ENCODE measurements at regions not wholly inside any gene's neighbourhood (a gene's known extent, or its start where the extent isn't known, plus 50 kb on each side); places are given as distances from the start of the nearest gene placed in this dataset.
A peak's percentile ranks its signal among the peaks of the same experiment; 100 is the strongest.

DNA sequence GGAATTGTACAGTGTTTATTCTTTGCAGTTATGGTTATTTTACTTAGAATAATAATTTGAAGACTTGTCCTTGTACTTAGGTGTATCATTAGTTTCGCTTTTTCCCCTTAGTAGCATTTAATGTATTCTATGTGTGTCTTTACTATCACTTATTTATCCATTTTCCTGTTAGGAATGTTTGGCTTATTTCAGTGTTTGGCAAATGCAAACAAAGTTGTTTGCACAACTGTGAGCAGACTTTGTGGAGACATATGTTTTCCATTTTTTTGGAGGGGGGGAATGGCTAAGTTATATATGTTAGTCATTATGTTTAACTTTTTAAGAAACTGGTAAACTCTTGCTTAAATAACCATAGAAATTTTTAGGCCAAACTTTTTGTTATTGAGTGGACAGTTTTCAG, 447.7 kb downstream of the SOX11 start (continued):
- TF ChIP-seq, protein P1, sequence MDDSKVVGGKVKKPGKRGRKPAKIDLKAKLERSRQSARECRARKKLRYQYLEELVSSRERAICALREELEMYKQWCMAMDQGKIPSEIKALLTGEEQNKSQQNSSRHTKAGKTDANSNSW (CRISPR knock-in tag; IDR thresholded peaks at IDR 0.05; ENCODE audit: borderline replicate concordance) = no peak

DNA sequence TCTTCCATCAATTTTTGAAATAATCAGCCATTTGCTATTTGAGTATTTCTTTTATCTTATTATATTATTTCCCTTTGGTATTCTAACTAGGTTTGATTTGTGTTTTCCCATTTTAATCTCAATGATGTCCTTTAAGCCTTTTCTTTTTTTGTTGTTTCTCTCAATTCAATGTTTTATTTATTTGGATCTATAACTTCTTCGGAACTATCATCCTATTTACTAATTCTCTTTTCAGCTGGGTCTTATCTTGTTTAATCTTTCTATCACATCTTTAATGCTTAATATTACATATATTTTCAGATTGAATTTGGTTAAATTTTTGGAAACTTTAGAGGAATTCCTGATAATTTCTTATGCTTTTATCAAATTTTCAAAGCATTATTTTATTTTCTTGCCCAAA, 448.3 kb downstream of the SOX11 start:
- no peaks in the 10 kb centered on the region for H3K79me2 ChIP-seq (ENCODE audit: insufficient read depth, low read length)
- H3K4me3 ChIP-seq (replicated peaks in 1 of 3; ENCODE audit: insufficient read depth in 1 of 3, low read depth in 2 of 3, low read length in 3 of 3) = no peak overlapping the region
- no peaks in the 10 kb centered on the region for H3K36me3 ChIP-seq (replicated peaks in 1 of 2; ENCODE audit: control insufficient read depth in 1 of 2, insufficient read depth in 2 of 2, low read length in 2 of 2)
- H3K4me2 ChIP-seq (ENCODE audit: low read depth, low read length) = no peak overlapping the region
- 59% methylated on average over 1 of the region's 1 CpG for WGBS (ENCODE audit: low lambda C conversion rate)
- in situ Hi-C loops (cut with HindIII; ENCODE audit: extremely low pct_ligation_motif_present, low pct_unique_long_range_greater_than_20kb) (no loop called here), intact Hi-C loops (cut with micrococcal nuclease; ENCODE audit: unreplicated experiment) (no loop called here)
- no TSS peak for BruUV-seq (replicated peaks)
- ATAC-seq (no peak), FAIRE-seq (no peak), DNase-seq (ENCODE audit: low spot score) (no peak)
- no peaks in the 10 kb centered on the region for H4K20me1 ChIP-seq (ENCODE audit: insufficient read depth, low read length)
- POLR2A ChIA-PET = no interaction called here
- no peaks in the 10 kb centered on the region for H3K4me1 ChIP-seq (ENCODE audit: insufficient read depth, low read length)
- no peak overlapping the region for H3K27ac ChIP-seq (ENCODE audit: extremely low read length, insufficient read depth, low read length)
- no peaks in the 10 kb centered on the region for H3K27me3 ChIP-seq (ENCODE audit: control insufficient read depth in 1 of 2, insufficient read depth in 2 of 2, low read length in 2 of 2)
- H3K9ac ChIP-seq (ENCODE audit: insufficient read depth, low read depth, low read length) = no peak overlapping the region
- no peak for TF ChIP-seq ZNF83 (CRISPR knock-in tag; IDR thresholded peaks at IDR 0.05; ENCODE audit: borderline replicate concordance)
- CTCF ChIA-PET (ENCODE audit: low intra/inter-chr PET ratio, low total read pairs) = no interaction called here
- H2AFZ ChIP-seq (ENCODE audit: low read length) = no peak overlapping the region
- H3K9me3 ChIP-seq (ENCODE audit: low read length) = peaks cover 82% of the 10 kb centered on the region

DNA sequence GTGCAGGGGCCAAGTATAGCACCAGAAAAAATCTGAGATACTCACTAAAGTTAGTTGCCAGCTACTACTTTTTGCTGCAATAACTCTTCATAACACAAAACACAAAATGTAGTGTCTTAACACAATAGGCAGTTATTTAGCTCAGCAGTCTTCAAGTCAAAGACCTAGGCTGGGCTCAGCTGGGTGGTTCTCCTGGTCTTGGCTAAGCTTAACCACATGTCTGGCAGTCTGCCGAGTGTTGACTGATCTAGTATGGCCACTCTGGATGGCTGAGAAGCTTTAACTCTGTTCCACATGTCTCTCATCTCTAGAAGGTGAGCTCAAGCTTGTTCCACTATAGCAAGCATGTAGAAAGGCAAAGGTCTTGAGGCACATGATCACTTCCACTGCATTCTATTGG, 451.6 kb downstream of the SOX11 start:
- H3K27ac ChIP-seq (ENCODE audit: extremely low read length, insufficient read depth, low read length) = no peak overlapping the region
- ChIA-PET POLR2A (no interaction called here), CTCF (ENCODE audit: low intra/inter-chr PET ratio, low total read pairs) (no interaction called here)
- ATAC-seq (no peak), DNase-seq (ENCODE audit: low spot score) (no peak), FAIRE-seq (no peak)
- H3K36me3 ChIP-seq (replicated peaks in 1 of 2; ENCODE audit: control insufficient read depth in 1 of 2, insufficient read depth in 2 of 2, low read length in 2 of 2) = no peaks in the 10 kb centered on the region
- intact Hi-C loops (cut with micrococcal nuclease; ENCODE audit: unreplicated experiment) = no loop called here
- peak; percentile 90 for TF ChIP-seq ZNF331 (CRISPR knock-in tag; IDR thresholded peaks at IDR 0.05)
- TF ChIP-seq ZMYM3 (CRISPR knock-in tag; IDR thresholded peaks at IDR 0.05) = no peak
- H3K9me3 ChIP-seq (ENCODE audit: low read length) = peaks cover 89% of the 10 kb centered on the region
- WGBS (ENCODE audit: low lambda C conversion rate) = 0% methylated on average over 1 of the region's 1 CpG
- in situ Hi-C loops (cut with HindIII; ENCODE audit: extremely low pct_ligation_motif_present, low pct_unique_long_range_greater_than_20kb) = no loop called here
- no peak overlapping the region for H3K4me3 ChIP-seq (replicated peaks in 1 of 3; ENCODE audit: insufficient read depth in 1 of 3, low read depth in 2 of 3, low read length in 3 of 3)
- no peaks in the 10 kb centered on the region for H3K4me1 ChIP-seq (ENCODE audit: insufficient read depth, low read length)
- no peaks in the 10 kb centered on the region for H3K79me2 ChIP-seq (ENCODE audit: insufficient read depth, low read length)
- H3K27me3 ChIP-seq (ENCODE audit: control insufficient read depth in 1 of 2, insufficient read depth in 2 of 2, low read length in 2 of 2) = no peaks in the 10 kb centered on the region
- H3K4me2 ChIP-seq (ENCODE audit: low read depth, low read length) = no peak overlapping the region
- H2AFZ ChIP-seq (ENCODE audit: low read length) = no peak overlapping the region
- no TSS peak for BruUV-seq (replicated peaks)
- H3K9ac ChIP-seq (ENCODE audit: insufficient read depth, low read depth, low read length) = no peak overlapping the region
- no peaks in the 10 kb centered on the region for H4K20me1 ChIP-seq (ENCODE audit: insufficient read depth, low read length)

All from HepG2 (cell line).